HG02759 (cell line): ENCODE measurements at regions not wholly inside any gene's neighbourhood (a gene's known extent, or its start where the extent isn't known, plus 50 kb on each side); places are given as distances from the start of the nearest gene placed in this dataset.
"Not testable (repeated sequence)": the region's sequence is repeated elsewhere in the genome, so short reads cannot be mapped to it uniquely, and the experiment has no call there.

ENCODE experiments used
- ATAC-seq: cut with Tn5 transposase; IDR thresholded peaks from one replicate; pipeline ENCODE4 v1.9.1; 2021; ENCODE audit warnings: mild to moderate bottlenecking, moderate library complexity; ENCODE audit not compliant: unreplicated experiment

- no peak for ATAC-seq
Measured at GRCh38 chr4:38456096-38456495, 207.9 kb upstream of the KLF3 start.

GRCh38 chr4:38461342-38461741 lies 202.7 kb upstream of the KLF3 start:
- ATAC-seq: no peak

- no peak for ATAC-seq
Measured at GRCh38 chr4:38462367-38463055, 201.5 kb upstream of the KLF3 start.

GRCh38 chr4:38463268-38463958 lies 200.6 kb upstream of the KLF3 start:
- no peak for ATAC-seq

- ATAC-seq: no peak
Measured at GRCh38 chr4:38464328-38464727, 199.7 kb upstream of the KLF3 start.

- no peak for ATAC-seq
Measured at GRCh38 chr4:38466401-38466800, 197.6 kb upstream of the KLF3 start.

- ATAC-seq: no peak
Measured at GRCh38 chr4:38467296-38467695, 196.7 kb upstream of the KLF3 start.

GRCh38 chr4:38468339-38468866 lies 195.6 kb upstream of the KLF3 start:
- ATAC-seq: no peak

GRCh38 chr4:38469410-38469809 lies 194.6 kb upstream of the KLF3 start:
- no peak for ATAC-seq

GRCh38 chr4:38470735-38471262 lies 193.2 kb upstream of the KLF3 start:
- ATAC-seq: no peak

GRCh38 chr4:38482696-38483095 lies 181.3 kb upstream of the KLF3 start:
- no peak for ATAC-seq

GRCh38 chr4:38483628-38484027 lies 180.4 kb upstream of the KLF3 start:
- ATAC-seq: not testable (repeated sequence)

- no peak for ATAC-seq
Measured at GRCh38 chr4:38489011-38489861, 174.8 kb upstream of the KLF3 start.

GRCh38 chr4:38489924-38490639 lies 173.9 kb upstream of the KLF3 start:
- no peak for ATAC-seq

- ATAC-seq: no peak
Measured at GRCh38 chr4:38490753-38491446, 173.1 kb upstream of the KLF3 start.

GRCh38 chr4:38491854-38492478 lies 172.0 kb upstream of the KLF3 start:
- ATAC-seq: no peak

GRCh38 chr4:38493066-38493465 lies 170.9 kb upstream of the KLF3 start:
- no peak for ATAC-seq

- ATAC-seq: no peak
Measured at GRCh38 chr4:38495446-38495845, 168.6 kb upstream of the KLF3 start.

- ATAC-seq: no peak
Measured at GRCh38 chr4:38497121-38497520, 166.9 kb upstream of the KLF3 start.

- no peak for ATAC-seq
Measured at GRCh38 chr4:38499101-38499500, 164.9 kb upstream of the KLF3 start.
